ENCODE measurements at regions not wholly inside any gene's neighbourhood (a gene's known extent, or its start where the extent isn't known, plus 50 kb on each side); places are given as distances from the start of the nearest gene placed in this dataset.

GRCh38 chr21:28540514-28540913, 452.2 kb downstream of the LTN1 start:
- TF ChIP-seq EP300 (IDR thresholded peaks at IDR 0.05; ENCODE audit: borderline replicate concordance) = no peak
- TF ChIP-seq RAD21 (IDR thresholded peaks at IDR 0.05; ENCODE audit: low read depth) = no peak
- no peak for TF ChIP-seq CREB1 (IDR thresholded peaks at IDR 0.05; ENCODE audit: low read depth)

Data from Ishikawa (cell line).